Pulmonary artery endothelial cell (primary cell): ENCODE measurements at regions not wholly inside any gene's neighbourhood (a gene's known extent, or its start where the extent isn't known, plus 50 kb on each side); places are given as distances from the start of the nearest gene placed in this dataset.
"Not testable (repeated sequence)": the region's sequence is repeated elsewhere in the genome, so short reads cannot be mapped to it uniquely, and the experiment has no call there.

ENCODE experiments used
- DNase-seq: peaks from one replicate; pipeline ENCODE4 v3.0.0-alpha.2; 2011; ENCODE audit warnings: low read depth, low spot score

DNA sequence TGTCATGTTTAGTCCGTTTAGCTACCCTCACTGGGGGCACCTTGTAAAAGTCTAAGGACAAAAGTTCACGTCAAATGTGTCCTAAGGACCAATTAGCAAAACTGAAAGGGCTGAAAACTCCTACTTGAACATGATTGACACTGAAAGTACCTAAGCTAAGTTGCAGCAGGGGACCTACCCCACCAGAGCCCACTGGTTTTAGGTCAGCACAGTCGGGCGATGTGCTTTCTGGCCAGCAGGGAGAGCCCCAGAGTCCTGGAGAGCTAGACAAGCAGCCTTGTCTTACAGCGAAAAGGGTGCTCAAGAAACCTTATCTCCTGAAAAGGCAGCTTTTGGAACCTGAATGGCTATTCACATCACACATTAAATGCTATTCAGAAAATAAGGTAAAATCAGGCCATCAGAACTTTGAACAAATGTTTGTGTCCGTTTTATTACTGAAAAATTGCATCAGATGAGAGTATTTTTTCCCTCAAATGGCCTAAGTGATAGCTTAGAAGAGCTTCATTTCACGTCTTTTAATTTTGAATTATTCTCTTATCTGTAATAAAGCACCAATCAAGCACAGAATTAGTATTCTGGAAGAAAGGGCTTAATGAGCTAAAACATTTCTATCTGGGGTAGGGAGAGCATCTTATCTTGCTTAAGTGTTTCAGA lies 52.2 kb upstream of the MKI67 start:
- DNase-seq: no peak

DNA sequence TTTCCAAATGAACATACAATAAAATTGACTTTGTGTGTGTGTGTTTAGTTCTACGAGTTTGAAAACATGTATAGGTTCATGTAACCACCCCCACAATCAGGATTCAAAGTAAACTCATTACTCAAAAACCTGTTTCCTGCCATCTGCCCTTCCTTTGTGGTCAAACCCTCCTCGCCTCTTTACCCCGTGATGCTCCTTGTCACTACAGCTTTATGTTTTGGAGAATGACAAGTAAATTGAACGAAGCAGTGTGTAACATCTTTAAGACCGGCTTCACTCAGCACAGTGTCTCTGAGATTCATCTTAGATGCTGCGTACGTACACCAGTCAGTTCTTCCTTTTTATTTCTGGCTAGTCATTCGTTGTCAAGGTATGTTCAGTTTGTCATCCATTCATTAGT lies 54.6 kb upstream of the MKI67 start:
- no peak for DNase-seq

DNA sequence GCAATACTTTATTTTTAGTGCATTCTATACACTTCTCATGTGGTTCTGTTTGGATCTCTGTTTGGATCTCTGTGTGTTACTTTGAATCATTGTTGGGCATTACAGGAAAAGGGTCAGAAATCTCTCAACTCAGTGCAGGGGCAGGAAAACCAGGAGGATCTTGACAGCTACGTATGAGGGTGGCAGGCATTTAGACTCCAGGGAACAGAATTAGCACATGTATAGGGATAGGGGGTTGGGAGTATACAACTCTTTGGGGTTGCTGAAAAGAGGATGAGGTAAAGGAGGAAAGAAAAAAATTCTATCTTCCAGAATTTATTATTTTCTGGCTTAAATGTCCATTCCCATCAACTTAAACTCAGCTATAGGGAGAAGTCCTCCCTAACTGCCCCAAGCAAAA lies 59.4 kb upstream of the MKI67 start:
- no peak for DNase-seq

DNA sequence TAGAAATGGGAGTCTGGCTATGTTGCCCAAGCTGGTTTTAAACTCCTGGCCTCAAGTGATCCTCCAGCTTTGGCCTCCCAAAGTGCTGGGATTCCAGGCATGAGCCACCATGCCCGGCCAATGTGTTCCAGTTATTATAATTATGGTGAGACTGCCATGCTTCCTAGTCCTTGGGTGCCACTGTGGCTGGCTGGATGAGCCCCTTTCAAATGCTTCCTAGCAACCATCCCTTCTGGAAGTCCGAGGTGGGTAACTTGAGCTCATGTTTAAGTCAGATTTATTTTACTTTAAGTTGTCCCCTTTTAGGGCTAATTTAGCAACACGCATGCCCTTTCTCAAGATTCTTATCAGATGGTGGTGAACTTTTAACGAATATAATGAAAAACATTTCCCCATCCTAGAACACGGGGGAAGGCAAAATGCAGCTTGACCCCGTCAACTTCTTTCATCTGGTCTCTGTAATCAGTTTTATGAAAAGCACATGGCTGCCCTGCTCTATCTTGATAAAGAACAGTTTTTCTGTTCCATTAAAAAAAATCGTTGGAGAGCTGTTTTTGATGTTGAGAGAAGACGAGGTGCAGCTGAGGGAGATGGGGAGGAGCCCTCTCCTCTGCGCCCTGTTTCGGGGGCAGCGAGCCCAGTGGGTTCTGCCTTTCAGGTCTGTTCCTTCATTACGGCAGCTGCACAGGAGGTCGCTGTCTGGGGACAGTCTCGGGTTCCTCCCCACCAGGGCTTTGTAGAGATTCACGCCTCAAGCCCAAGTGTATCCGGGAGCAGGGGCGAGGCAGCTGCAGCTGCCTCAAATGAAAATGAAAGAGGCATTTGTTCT lies 61.0 kb upstream of the MKI67 start:
- DNase-seq: no peak

DNA sequence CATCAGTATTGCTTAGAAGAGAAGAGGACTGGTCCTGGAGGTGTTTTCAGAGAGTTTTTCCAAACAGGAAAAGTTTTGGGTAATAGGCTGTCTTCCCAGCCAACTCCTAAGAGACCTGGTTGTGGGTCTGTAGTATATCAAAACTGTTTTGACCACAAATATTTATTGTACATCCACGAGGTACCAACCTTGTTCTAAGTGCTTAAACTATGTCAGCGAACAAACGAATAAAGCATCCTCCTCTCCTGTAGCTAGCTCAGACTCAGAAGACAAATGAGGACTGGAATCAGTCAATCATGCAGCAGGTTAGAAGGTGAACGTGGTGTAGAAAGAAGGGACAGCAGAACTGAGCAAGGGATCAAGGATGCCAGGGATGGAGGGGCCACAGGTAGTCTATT lies 61.6 kb upstream of the MKI67 start:
- DNase-seq: no peak

DNA sequence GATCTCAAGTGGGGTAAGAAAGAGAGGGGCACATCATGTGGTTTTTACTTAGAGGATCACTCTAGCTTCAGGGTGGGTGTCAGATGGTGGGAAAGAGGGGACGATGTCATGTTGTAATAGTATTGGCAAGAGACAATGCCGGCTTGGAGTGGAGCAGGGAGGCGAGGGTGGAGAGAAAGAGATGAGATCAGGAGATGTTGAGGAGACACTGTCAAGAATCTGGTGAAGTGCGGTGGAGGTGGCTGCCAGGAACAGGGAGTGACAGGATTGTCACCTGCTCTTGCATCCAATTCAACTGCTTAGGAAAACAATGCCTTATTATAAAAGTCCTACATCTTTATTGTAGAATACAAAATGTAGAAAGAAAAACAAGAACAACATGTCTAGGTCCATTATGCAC lies 63.0 kb upstream of the MKI67 start:
- no peak for DNase-seq

DNA sequence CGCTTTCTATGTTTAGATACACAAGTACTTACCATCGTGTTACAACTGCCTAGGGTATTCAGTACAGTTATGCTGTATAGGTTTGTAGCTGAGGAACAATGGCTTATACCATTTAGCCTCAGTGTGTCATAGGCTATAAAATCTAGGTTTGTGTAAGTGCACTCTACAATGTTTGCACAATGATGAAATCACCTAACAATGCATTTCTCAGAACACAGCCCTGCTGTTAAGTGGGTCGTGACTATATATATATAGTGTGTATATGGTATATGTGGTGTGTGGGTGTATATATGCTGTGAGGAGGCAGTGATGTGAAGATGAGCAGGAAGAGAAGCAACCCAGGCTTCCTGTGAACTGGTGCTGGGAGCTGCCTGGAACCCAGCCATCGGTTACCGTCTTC lies 65.6 kb upstream of the MKI67 start:
- DNase-seq: no peak

DNA sequence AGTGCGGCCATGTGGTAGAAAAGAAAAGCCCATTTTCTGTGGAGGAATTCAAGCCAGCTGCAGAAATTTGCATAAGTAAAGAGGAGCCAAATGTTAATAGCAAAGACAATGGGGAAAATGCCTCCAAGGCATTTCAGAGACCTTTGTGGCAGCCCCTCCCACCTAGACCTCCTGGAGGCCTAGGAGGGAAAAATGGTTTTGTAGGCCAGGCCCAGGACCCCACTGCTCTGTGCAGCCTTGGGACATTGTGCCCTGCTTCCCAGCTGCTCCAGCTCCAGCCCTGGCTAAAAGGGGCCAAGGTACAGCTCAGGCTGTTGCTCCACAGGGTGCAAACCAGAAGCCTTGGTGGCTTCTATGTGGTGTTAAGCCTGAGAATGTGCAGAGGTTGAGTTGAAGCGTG lies 75.6 kb upstream of the MKI67 start:
- not testable (repeated sequence) for DNase-seq

DNA sequence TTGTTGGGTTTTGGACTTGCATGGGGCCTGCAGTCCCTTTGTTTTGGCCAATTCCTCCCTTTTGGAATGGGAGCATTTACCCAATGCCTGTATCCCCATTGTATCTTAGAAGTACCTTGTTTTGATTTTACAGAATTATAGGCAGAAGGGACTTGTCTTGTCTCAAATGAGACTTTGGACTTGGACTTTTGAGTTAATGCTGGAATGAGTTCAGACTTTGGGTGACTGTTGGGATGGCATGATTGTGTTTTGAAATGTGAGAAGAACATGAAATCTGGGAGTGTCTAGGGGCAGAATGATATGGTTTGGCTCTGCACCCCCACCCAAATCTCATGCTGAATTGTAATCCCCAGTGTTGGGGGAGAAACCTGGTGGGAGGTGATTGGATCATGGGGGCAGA lies 76.8 kb upstream of the MKI67 start:
- DNase-seq: no peak

DNA sequence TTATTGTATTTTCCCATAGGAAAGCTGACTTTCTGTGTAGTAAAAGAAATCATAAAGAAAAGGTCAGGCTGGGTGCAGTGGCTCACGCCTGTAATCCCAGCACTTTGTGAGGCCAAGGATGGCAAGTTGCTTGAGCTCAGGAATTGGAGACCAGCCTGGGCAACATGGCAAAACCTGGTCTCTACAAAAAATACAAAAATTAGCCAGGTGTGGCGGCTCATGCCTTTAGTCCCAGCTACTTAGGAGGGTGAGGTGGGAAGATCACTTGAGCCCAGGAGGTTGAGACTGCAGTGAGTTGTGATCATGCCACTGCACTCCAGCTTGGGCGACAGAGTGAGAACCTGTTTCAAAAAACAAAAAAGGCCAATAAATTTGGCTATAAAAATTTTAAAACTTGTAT lies 79.4 kb upstream of the MKI67 start:
- DNase-seq: not testable (repeated sequence)

DNA sequence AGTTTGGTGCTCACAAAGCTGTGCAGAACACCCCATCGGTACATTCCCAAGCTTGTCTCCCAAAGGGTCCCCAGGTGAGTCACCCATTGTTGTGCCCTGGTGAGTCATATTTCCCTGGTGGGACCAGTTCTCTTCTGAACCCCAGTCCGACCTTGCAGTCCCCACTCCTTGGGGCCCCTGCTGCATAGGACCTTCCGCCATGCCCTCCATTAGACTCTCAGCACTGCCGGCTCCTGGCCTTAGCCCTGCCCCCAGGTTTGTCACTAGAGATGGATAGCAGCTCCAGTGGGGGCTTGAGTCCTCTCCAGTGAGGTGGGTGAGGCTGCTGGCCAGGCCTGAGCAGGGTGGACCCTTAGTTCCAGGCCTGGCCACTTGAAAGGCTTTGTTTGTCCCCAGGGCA lies 80.5 kb upstream of the MKI67 start:
- DNase-seq: no peak

DNA sequence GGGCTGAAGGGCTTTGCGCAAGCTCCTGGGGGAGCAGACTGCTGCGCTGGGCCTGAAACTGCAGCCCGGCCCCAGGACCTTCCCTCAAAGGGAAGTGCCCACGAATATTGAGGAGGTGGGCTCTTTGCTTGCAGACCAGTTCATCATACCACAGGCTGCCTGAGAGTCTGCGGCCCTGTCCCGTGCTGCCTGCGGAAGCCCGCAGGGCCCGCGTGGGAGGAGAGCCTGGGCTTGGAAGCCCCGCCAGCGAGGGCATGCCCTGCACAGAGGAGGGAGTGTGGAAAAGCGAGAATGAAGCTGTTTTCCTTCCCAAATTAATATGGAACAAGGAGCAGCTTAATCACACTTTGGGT lies 83.6 kb upstream of the MKI67 start:
- no peak for DNase-seq

DNA sequence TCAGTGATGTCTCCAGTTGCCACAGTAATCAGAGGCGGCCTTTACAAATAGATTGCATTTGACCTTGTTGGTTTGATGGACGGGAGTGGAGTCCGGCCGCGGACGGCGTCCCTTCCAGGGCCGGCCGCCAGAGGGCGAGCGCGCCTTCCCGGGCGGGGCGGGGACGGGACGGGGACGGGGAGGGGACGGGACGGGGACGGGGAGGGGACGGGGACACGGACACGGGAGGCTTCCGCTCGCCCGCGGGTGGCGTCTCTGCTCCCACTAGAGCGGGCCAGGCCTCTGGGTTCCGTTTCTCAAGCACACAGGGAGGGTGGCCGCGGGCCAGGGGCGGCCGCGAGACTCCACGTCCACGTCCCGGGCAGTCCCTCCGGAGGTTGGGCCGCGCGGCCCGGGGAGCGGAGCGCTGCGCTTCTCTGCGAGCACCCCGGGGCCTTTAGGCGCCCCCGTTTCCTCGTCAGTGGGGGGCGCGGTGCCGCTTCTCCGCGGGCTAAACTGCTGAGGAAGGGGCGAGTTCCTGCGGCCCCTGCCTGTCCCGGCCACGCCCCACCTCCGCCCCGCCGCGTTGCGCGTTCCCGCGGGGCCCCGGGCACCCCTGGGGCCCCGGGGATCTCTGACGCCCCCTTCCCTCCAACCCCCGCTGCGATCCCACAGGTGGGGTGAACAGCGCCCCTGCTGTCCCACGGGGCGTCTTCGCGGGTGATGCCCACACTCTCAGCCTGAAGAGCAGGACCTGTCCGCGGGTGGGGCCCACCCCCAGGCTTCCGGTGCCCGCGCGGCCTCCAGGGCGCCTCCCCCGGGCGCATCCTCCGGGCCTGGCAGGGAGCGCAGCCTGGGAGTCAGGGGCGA lies 84.2 kb upstream of the MKI67 start:
- DNase-seq: no peak

DNA sequence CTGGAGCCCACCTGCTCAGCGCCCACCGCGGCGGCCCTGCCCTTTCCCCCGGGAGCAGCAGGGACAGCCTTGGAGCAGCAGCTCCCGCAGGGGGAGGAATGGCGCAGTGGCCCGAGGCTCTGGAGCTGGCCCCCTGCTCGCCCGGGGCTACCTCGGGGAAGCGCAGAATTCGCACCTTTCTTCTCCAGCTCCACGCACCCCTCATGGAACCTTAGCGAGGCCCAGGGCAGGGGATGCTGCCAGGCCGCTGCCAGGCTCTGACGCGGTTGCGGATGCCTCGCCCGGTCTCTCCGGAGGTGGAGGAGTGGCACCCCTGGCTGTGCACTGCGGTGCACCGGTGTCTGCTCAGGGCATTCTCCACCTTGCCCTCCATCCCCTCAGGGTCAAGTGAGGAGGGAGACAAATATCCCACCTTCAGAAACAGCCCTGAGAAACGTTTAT lies 84.9 kb upstream of the MKI67 start:
- no peak for DNase-seq

DNA sequence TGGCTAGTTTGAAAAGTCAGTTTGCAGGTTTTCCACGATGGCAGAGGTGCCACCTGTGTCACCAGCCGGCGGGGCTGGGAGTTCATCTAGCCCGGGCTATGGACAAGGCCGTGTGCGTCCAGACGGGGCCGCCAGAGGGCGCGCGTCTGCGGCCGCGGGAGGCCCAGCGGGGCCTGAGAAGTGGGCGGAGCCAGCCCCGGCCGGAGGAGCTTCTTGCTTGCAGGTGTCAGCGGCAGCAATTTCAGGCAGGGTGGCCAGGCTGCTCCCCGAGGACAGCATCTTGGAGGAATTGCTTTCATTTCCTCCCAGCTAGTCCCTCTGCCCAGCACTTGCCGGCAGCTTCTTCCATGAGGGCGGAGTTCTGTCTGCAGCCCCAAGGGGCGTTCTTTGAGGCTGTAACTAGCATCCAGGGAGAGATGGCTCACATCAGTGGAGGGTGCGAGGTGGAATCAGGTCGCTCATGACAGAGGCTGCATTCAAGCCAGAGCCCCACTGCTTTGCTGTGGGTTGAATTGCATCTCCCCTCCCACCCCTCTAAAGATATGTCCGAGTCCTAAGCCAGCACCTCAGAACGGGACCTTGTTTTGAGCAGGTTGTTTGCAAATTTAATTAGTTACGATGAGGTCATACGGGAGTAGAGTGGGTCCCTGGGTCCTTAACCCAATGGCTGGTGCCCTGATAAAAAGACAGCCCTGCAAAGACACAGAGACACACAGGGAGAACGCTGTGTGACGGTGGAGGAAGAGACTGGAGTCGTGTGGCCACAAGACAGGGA lies 85.9 kb upstream of the MKI67 start:
- peak; percentile 8 for DNase-seq

DNA sequence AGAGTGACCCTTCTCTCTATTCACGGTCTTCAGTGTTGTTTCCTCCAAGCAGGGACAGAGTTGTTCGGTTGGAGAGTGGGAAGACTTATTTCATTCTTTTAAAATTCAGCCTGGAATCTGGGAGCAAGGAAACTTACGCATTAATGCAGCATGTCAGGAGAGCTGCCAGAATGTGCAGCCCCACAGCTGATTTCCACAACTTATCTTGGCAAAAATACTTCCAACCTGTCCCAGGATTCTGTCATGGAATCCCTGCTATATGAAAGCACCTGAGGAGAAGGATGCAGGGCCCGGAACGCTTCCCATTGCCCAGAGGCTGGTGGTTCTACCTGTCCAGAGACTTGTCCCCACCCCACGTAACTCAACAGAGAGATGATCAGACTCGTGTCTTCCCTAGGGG lies 86.9 kb upstream of the MKI67 start:
- no peak for DNase-seq

DNA sequence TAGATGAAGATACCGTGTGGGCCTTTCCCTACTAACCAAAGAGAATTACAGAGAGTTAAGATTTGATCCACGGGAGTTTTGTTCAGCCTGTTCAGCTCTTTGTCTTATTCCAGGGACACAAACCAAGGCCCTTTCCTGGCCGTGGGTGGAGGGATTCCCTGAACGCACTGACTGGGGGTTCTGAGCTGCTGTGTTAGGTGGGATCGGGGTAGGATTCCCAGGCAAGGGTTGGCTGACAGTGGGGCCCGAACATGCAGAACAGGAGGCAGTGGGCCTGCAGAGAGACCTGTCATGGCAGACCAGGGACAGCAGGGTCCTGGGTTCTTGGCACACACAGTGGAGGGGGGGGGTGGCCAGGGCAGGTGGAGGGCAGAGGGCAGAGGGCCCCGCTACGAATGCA lies 89.5 kb upstream of the MKI67 start:
- DNase-seq: no peak

DNA sequence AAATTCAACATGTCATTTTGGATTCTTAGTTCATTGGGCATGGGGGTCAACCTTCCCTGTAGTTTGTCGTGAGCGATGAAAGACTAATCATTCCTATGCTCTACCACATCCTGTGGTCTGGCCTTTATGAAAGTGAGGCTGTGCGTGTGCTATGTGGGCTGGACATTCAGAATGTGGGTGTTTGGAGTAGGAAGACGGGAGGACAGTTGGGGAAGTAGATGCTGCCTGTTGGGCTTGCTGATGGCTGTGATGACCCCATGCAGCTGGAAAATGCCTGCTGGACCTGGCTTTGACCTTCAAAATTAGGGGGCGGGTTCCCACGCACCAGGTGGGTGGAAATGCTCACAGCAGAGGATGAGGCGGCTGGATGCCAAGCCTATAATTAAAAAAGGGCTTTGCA lies 90.9 kb upstream of the MKI67 start:
- DNase-seq: no peak

DNA sequence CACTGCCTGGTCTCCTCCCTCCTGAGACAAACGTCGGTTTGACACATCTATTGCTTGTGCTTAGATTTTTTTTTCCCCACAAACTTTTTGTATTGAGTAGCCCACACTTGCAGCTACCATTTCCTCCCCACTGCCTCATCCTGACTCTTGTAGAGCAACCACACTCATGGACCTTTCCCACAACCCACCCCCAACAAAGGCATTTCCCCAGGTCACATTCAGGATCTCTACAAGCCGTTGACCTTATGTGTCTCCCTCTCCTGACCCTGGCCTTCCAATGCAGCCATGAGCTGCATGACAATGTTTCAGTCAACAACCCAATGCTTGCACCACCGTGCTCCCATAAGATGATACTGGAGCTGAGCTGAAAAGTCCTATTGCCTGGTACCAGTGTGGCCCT lies 91.9 kb upstream of the MKI67 start:
- no peak for DNase-seq

DNA sequence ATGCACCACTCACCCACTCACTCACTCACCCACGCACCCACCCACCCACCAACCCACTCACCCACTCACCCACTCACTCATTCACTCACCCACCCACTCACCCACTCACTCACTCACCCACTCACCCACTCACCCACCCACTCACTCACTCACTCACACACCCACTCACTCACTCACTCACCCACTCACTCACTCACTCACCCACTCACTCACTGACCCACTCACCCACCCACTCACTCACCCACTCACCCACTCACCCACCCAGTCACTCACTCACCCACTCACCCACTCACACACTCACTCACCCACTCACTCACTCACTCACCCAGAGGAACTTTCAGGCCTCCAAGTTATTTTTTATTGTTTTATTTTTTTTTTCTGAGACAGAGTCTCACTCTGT lies 93.1 kb upstream of the MKI67 start:
- DNase-seq: no peak

DNA sequence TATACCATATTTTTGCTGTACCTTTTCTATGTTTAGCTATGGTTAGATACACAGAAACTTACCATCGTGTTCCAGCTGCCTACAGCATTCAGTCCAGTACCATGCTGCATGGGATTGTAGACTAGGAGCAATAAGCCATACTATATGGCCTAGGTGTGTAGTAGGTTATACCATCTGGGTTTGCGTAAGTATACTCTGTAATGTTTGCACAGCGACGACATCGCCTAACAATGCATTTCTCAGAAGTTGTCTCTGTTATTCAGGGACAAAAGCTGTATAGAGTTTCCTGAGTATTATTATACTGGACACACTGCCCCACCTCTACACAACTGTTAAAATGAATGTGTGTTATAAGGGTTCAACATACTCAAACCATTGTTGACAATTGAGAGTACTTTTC lies 93.8 kb upstream of the MKI67 start:
- DNase-seq: no peak

DNA sequence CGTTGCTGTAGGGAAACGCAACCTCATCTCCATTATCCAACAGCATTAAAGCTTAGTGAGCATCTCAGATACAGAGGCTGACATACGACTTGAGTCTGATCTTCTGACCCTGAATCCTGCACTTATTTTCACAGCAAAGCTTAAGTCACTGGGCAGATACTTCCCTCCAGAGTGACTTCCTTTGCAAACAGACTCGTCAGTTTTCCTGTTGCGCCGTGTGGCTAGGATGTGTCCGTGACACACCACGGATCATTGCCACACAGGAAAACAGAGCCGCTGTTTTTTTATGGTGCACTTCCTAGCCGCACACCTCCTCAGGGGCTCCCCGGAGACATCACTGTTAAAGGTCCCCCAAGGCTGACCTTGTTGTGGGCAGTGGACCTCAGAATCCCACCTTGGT lies 94.9 kb upstream of the MKI67 start:
- DNase-seq: no peak
